ENCODE measurements at regions not wholly inside any gene's neighbourhood (a gene's known extent, or its start where the extent isn't known, plus 50 kb on each side); places are given as distances from the start of the nearest gene placed in this dataset.

DNA sequence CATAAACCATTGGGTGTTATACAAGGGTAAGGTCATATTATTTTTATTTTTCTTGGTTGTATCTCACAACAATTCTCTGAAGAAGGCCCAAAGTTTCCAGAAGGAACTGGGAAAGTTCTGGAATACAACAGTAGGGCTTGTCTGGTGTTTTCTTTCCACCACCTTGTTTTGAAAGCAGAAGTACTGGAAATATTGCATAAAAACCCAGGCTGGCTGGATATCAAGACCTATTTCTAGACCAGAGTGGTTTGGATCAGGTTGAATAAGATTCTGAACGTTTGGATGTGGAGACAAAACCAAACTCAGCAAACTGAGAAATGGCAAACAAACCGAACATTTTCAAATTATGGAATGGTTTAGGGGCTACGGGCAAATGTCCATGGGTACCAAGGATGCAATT, 182.6 kb upstream of the FZD8 start:
- TF ChIP-seq, protein P1, sequence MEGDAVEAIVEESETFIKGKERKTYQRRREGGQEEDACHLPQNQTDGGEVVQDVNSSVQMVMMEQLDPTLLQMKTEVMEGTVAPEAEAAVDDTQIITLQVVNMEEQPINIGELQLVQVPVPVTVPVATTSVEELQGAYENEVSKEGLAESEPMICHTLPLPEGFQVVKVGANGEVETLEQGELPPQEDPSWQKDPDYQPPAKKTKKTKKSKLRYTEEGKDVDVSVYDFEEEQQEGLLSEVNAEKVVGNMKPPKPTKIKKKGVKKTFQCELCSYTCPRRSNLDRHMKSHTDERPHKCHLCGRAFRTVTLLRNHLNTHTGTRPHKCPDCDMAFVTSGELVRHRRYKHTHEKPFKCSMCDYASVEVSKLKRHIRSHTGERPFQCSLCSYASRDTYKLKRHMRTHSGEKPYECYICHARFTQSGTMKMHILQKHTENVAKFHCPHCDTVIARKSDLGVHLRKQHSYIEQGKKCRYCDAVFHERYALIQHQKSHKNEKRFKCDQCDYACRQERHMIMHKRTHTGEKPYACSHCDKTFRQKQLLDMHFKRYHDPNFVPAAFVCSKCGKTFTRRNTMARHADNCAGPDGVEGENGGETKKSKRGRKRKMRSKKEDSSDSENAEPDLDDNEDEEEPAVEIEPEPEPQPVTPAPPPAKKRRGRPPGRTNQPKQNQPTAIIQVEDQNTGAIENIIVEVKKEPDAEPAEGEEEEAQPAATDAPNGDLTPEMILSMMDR (conservative IDR thresholded peaks at IDR 0.05), result no peak
- TF ChIP-seq ZFX (IDR thresholded peaks at IDR 0.05), result no peak

Data from C4-2B (cell line).